HG03097 (cell line): ENCODE measurements at regions not wholly inside any gene's neighbourhood (a gene's known extent, or its start where the extent isn't known, plus 50 kb on each side); places are given as distances from the start of the nearest gene placed in this dataset.

Experiments used
- ATAC-seq: cut with Tn5 transposase; IDR thresholded peaks from one replicate; pipeline ENCODE4 v1.9.1; 2021; ENCODE audit not compliant: unreplicated experiment, low FRiP score

GRCh38 chr21:20647607-20648006 is 350.6 kb upstream of the NCAM2 start:
- ATAC-seq: no peak

- no peak for ATAC-seq
These were observed 349.0 kb upstream of the NCAM2 start for GRCh38 chr21:20649231-20649630.

GRCh38 chr21:20652846-20653245 is 345.4 kb upstream of the NCAM2 start:
- ATAC-seq: no peak

GRCh38 chr21:20661246-20661645 is 337.0 kb upstream of the NCAM2 start:
- no peak for ATAC-seq

GRCh38 chr21:20661745-20662422 is 336.3 kb upstream of the NCAM2 start:
- ATAC-seq: no peak

- ATAC-seq: no peak
These were observed 335.7 kb upstream of the NCAM2 start for GRCh38 chr21:20662514-20662913.

GRCh38 chr21:20667931-20668330 is 330.3 kb upstream of the NCAM2 start:
- no peak for ATAC-seq

- ATAC-seq: no peak
These were observed 312.7 kb upstream of the NCAM2 start for GRCh38 chr21:20685475-20685874.

- ATAC-seq: no peak
These were observed 299.6 kb upstream of the NCAM2 start for GRCh38 chr21:20698585-20698984.

GRCh38 chr21:20701235-20701634 is 297.0 kb upstream of the NCAM2 start:
- no peak for ATAC-seq

DNA sequence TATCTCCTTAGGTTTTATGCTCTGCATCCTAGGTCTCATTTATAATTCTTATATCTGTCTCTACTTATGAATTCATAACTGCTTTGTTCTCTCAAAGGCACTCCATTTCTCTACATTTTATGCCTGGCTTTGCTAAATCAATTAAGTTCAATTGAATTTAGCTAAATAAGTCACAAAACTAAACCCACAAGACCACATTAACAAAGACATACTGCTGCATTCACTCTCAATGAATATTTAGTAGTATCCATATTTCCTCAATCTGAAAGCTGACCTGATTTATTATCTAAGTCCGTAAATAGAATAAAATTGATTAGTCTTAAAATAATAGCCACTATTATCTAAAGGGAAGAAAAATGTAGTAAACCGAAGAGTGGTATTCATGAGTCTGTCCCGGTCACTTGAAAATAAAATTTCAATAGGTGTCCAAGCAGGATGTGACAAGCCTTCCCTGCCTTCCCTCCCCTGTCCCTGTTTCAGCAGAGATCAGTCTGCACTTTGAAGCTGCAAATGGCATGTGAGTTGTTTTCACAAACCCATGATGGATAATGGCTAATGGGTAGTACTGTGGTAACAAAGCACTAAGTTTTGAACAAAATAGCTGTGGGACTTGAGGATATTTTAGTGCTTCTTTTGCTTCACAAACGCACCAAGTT is 295.0 kb upstream of the NCAM2 start:
- no peak for ATAC-seq

DNA sequence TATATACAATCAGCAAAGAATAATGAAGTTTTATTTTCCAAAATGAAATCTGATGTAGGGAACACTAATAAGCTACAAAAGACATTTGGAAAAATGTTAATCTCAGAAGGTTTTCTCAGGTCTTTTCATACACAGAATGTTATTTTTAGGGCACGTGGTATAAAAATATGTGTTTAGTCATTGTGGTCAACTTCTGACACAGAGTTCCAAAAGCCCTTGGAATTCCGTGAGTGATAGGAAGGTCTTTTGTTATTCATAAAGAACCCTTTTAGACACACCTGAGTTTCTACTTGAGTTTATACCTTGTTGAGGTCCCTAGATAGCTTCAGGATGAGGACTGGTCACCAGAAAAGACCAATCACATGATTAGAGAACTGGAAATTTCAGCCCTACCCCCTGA is 277.6 kb upstream of the NCAM2 start:
- no peak for ATAC-seq

- no peak for ATAC-seq
These were observed 277.1 kb upstream of the NCAM2 start for GRCh38 chr21:20721151-20721550.

DNA sequence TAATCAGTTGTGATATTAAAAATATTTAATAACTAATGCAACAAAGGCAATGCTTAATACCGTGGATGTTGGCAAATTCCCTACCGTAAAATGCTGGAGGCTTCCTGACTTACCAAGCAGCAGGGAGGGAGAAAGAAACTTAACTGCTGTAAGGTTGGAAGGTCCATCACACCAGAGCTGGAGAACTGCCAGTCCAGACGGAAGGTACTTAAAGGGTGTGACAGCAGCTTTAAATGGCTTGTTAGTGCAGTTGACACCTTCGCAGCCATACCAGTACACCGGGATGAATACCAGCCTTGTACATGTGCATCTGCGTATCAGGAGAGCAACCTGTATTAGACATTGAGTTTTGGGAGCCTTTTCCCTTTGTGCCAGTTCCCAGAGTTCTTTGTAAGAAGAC is 269.5 kb upstream of the NCAM2 start:
- ATAC-seq: no peak

GRCh38 chr21:20729376-20729775 is 268.8 kb upstream of the NCAM2 start:
- ATAC-seq: no peak

DNA sequence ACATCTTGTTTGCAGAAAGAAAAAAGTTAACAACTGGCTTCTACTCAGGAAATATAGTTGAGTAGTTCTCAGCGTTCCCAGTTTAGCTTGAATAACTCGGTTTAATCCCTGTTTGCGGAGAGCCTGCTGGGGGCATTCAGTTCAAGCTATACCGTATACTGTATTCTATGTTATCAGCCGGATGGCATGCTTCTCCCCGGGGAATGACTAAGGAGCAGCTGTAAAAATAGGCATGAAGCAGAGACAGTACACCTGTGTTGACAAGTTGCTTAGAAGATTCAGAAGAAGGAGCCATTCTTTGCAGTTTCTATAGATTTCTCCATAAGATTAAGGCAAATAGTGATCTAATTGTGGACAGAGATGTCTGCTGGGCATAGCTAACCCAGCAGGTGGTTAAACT is 267.8 kb upstream of the NCAM2 start:
- no peak for ATAC-seq

DNA sequence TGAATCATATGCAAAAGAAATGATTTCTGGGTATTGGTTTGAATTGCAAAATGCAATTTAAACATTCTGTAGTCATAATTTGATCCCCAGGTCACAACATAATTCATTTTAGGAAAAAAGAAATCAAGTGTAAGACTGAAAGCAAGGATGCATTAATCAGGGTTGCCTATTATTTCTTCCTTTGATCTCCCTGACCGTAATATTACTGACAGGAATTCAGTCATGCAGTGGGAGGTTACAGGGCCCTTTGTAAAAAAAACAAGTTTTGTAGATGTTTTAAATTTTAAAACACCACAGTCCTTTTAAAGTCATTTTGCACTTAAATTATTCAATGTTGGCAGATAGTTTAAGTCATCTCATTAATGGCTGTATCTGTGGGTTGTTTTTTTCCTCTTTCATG is 263.0 kb upstream of the NCAM2 start:
- ATAC-seq: no peak

DNA sequence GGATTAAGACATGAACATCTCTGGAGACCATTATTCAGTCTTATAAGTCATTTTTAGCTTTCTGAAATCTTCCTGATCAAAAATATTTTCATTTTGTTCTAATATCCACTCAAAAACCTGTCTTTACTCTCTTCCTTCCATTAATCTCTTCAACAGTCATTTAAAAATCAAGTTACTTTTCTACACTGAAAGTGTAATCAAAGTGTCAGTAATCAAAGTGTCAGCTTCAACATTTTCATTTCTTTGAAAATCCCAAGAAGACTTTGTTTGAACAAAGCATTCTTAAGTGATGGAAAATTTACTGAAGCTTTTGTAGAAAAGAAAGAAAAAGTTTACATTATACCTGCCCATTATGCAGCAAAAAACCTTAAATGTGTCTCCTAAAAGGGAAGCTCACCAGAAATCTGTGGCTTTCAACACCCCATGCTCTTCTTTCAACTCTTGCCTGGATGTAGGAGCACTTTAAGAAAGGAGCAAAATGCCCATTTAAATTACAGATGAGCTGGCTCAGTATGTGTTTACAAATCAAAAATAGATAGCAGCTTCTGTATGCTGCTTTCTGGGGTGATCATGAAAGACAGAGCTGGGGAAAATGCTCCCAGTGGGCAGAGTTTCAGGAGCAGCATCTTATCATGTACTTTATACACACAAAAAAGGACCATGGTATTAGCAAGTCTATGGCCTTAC is 260.8 kb upstream of the NCAM2 start:
- ATAC-seq: no peak

DNA sequence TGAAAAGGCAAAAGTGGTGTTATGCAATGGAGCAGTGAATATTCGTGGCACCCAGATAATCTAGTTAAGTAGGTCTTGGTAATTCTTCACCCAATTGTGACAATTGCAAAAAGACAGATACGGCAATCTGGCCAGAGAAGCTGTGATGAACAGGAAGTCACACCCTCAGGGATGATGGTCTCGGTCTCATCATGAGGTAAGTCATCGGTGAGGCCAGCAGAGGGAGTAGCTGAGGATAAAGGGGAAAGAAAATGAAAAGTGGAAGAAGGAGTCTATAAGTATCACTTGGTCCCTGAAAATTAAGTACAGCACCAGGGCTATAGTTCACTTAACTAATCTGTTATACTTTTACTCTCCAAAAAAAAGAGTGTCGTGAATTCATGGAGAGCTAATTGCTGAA is 258.8 kb upstream of the NCAM2 start:
- no peak for ATAC-seq

DNA sequence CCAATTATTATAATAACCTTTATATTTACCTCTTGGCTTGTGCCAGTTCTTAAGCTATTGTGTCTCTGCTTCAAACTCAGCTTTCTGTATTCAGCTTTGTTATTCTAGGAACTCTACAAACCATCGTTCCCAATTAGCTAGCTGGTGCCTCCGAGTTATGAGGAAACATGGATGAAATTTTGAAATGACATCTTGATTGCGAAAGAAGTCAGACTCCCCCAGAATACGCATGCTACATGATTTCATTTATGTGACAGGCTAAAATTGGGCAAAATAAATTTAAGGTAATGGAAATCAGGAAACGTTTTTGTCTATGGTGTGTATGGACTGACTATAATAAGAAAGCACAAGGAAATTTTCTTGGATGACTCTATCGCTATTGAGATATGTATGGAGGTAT is 256.8 kb upstream of the NCAM2 start:
- ATAC-seq: no peak

DNA sequence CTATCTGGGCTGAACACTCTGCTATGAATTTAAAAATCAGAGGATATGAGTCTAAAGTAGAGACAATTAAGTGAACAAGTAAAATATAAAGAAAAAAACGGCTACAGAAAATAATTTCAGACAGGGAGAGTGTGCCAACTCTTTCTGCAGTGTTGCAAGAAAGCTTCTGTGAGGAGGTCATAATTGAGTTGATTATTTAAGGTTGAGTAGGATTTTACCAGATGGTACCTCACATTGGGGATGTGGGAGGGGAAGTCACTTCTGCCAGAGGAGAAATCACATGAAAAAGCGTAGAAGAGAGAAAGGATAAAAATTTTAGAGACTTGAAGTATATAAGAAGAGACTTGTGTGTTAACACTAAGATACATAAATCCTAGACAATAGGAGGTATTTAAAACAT is 238.0 kb upstream of the NCAM2 start:
- ATAC-seq: no peak

DNA sequence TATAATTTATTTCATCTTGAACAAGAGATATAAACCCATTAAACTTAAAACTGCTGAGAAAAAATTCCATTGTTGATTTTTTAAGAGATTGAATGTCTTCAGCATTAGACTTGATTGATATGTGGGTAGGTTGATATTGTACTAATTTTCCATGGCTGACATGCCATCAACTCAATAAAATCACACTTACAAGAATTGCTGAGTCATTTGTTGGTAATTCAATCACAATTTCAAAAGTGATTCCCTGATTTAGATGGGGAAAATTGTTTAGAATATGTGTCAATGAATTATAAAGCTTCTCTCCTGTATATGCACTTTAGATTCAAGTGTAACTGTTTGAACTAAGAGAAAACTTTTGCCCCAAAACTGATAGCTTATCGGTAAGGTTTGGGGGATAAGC is 223.5 kb upstream of the NCAM2 start:
- ATAC-seq: no peak
